SK-N-SH treated with all-trans-retinoic acid at 6 μM for 48 hours (cell line): ENCODE measurements at regions not wholly inside any gene's neighbourhood (a gene's known extent, or its start where the extent isn't known, plus 50 kb on each side); places are given as distances from the start of the nearest gene placed in this dataset.

Source experiments
- ATAC-seq: fragments of 200-7000 bp; cut with Tn5 transposase; 3 replicates; pipeline ENCODE4 v1.9.1; 2020; ENCODE audit warnings: mild to moderate bottlenecking, moderate library complexity
- ARNTL ChIP-seq: fragments of 450-650 bp; formaldehyde crosslinking; IDR thresholded peaks from 2 replicates; pipeline ENCODE4 v1.5.0; 2020; ENCODE audit warnings: low read depth, mild to moderate bottlenecking, moderate library complexity, borderline replicate concordance
- BACH2 ChIP-seq: fragments of 250-450 bp; sonication (Bioruptor Pico); IDR thresholded peaks from 2 replicates; pipeline ENCODE4 v1.9.0; 2021; ENCODE audit warnings: mild to moderate bottlenecking, borderline replicate concordance
- CSDC2 ChIP-seq: fragments of 250-450 bp; sonication (Bioruptor Pico); IDR thresholded peaks from 2 replicates; pipeline ENCODE4 v1.5.0; 2020; ENCODE audit warnings: mild to moderate bottlenecking, moderate library complexity
- ESRRG ChIP-seq: fragments of 250-450 bp; sonication (Bioruptor Pico); IDR thresholded peaks from 2 replicates; pipeline ENCODE4 v1.6.1; 2021; ENCODE audit warnings: mild to moderate bottlenecking
- GLIS3 ChIP-seq: fragments of 250-450 bp; sonication (Bioruptor Pico); IDR thresholded peaks from 2 replicates; pipeline ENCODE4 v1.5.0; 2020; ENCODE audit warnings: mild to moderate bottlenecking, moderate library complexity
- ISL1 ChIP-seq: fragments of 250-450 bp; sonication (Bioruptor Pico); IDR thresholded peaks from 2 replicates; pipeline ENCODE4 v2.1.2; 2022; ENCODE audit warnings: mild to moderate bottlenecking, moderate library complexity
- OSR1 ChIP-seq: fragments of 250-450 bp; sonication (Bioruptor Pico); IDR thresholded peaks from 2 replicates; pipeline ENCODE4 v1.8.0; 2022; ENCODE audit warnings: moderate library complexity, mild to moderate bottlenecking, inconsistent platforms
- PATZ1 ChIP-seq: fragments of 250-450 bp; sonication (Bioruptor Pico); IDR thresholded peaks from 2 replicates; pipeline ENCODE4 v1.8.0; 2020; ENCODE audit warnings: mild to moderate bottlenecking, moderate library complexity, borderline replicate concordance
- PPARA ChIP-seq: fragments of 250-450 bp; sonication (Bioruptor Pico); IDR thresholded peaks from 2 replicates; pipeline ENCODE4 v1.5.0; 2020; ENCODE audit warnings: mild to moderate bottlenecking, borderline replicate concordance
- RARB ChIP-seq: fragments of 250-450 bp; sonication (Bioruptor Pico); IDR thresholded peaks from 2 replicates; pipeline ENCODE4 v1.8.0; 2021; ENCODE audit warnings: mild to moderate bottlenecking, moderate library complexity
- SNAI2 ChIP-seq: fragments of 250-450 bp; sonication (Bioruptor Pico); IDR thresholded peaks from 2 replicates; pipeline ENCODE4 v1.5.0; 2020; ENCODE audit warnings: mild to moderate bottlenecking, moderate library complexity
- TCF4 ChIP-seq: fragments of 250-450 bp; sonication (Bioruptor Pico); IDR thresholded peaks from 2 replicates; pipeline ENCODE4 v1.8.0; 2021; ENCODE audit warnings: mild to moderate bottlenecking, moderate library complexity, borderline replicate concordance
- TOX ChIP-seq: fragments of 250-450 bp; sonication (Bioruptor Pico); IDR thresholded peaks from 2 replicates; pipeline ENCODE4 v1.8.0; 2021; ENCODE audit warnings: mild to moderate bottlenecking, moderate library complexity, borderline replicate concordance
- ZC3H10 ChIP-seq: fragments of 250-450 bp; sonication (Bioruptor Pico); IDR thresholded peaks from 2 replicates; pipeline ENCODE4 v1.5.1; 2021; ENCODE audit warnings: mild to moderate bottlenecking, moderate library complexity
- ZFP3 ChIP-seq: fragments of 250-450 bp; sonication (Bioruptor Pico); IDR thresholded peaks from 2 replicates; pipeline ENCODE4 v1.5.0; 2020; ENCODE audit warnings: mild to moderate bottlenecking, moderate library complexity
- ZFP30 ChIP-seq: fragments of 450-650 bp; formaldehyde crosslinking; IDR thresholded peaks from 2 replicates; pipeline ENCODE4 v1.5.0; 2022; ENCODE audit warnings: mild to moderate bottlenecking, moderate library complexity
- ZNF565 ChIP-seq: fragments of 450-650 bp; formaldehyde crosslinking; conservative IDR thresholded peaks from 2 replicates; pipeline ENCODE4 v1.5.0; 2020; ENCODE audit warnings: low read depth, mild to moderate bottlenecking, moderate library complexity
- ZNF70 ChIP-seq: fragments of 450-650 bp; formaldehyde crosslinking; IDR thresholded peaks from 2 replicates; pipeline ENCODE4 v1.5.0; 2020; ENCODE audit warnings: mild to moderate bottlenecking, moderate library complexity
- ZNF8 ChIP-seq: fragments of 450-650 bp; formaldehyde crosslinking; IDR thresholded peaks from 2 replicates; pipeline ENCODE4 v1.5.0; 2020; ENCODE audit warnings: mild to moderate bottlenecking, moderate library complexity
- TF ChIP-seq, protein P1 (sequence below): fragments of 250-450 bp; sonication (Bioruptor Pico); IDR thresholded peaks from 2 replicates; pipeline ENCODE4 v1.5.1; 2021; ENCODE audit warnings: mild to moderate bottlenecking, moderate library complexity
- TF ChIP-seq, protein P2 (sequence below): fragments of 250-450 bp; sonication (Bioruptor Pico); IDR thresholded peaks from 2 replicates; pipeline ENCODE4 v1.8.0; 2021; ENCODE audit warnings: low read depth, mild to moderate bottlenecking, moderate library complexity, borderline replicate concordance
- TF ChIP-seq, protein P3 (sequence below): fragments of 250-450 bp; sonication (Bioruptor Pico); IDR thresholded peaks from 2 replicates; pipeline ENCODE4 v1.5.1; 2020; ENCODE audit warnings: low read depth, mild to moderate bottlenecking, moderate library complexity
- TF ChIP-seq, protein P4 (sequence below): fragments of 250-450 bp; sonication (Bioruptor Pico); IDR thresholded peaks from 2 replicates; pipeline ENCODE4 v1.5.0; 2020; ENCODE audit warnings: mild to moderate bottlenecking, moderate library complexity

GRCh38 chr2:14558335-14558919 is 74.1 kb upstream of the LRATD1 start (continued):
- TF ChIP-seq, protein P1, sequence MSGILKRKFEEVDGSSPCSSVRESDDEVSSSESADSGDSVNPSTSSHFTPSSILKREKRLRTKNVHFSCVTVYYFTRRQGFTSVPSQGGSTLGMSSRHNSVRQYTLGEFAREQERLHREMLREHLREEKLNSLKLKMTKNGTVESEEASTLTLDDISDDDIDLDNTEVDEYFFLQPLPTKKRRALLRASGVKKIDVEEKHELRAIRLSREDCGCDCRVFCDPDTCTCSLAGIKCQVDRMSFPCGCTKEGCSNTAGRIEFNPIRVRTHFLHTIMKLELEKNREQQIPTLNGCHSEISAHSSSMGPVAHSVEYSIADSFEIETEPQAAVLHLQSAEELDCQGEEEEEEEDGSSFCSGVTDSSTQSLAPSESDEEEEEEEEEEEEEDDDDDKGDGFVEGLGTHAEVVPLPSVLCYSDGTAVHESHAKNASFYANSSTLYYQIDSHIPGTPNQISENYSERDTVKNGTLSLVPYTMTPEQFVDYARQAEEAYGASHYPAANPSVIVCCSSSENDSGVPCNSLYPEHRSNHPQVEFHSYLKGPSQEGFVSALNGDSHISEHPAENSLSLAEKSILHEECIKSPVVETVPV (CRISPR knock-in tag): no peak
- TF ChIP-seq TOX (CRISPR knock-in tag) (no peak), PATZ1 (CRISPR knock-in tag) (no peak), OSR1 (no peak), ZFP3 (CRISPR knock-in tag) (no peak), ZNF8 (no peak), ZFP30 (CRISPR knock-in tag) (no peak), ARNTL (no peak), ISL1 (CRISPR knock-in tag) (no peak), PPARA (CRISPR knock-in tag) (no peak), CSDC2 (CRISPR knock-in tag) (no peak), RARB (CRISPR knock-in tag) (no peak)

GRCh38 chr2:14560716-14561115 is 71.8 kb upstream of the LRATD1 start:
- ATAC-seq: no peak
- TF ChIP-seq RARB (CRISPR knock-in tag) (no peak), CSDC2 (CRISPR knock-in tag) (no peak), TOX (CRISPR knock-in tag) (no peak), ARNTL (no peak), BACH2 (CRISPR knock-in tag) (no peak), SNAI2 (CRISPR knock-in tag) (no peak), GLIS3 (CRISPR knock-in tag) (no peak), ZFP3 (CRISPR knock-in tag) (no peak), ZNF70 (CRISPR knock-in tag) (no peak), ZC3H10 (no peak), ZNF565 (CRISPR knock-in tag) (no peak), PATZ1 (CRISPR knock-in tag) (no peak), OSR1 (no peak)
- TF ChIP-seq, protein P2, sequence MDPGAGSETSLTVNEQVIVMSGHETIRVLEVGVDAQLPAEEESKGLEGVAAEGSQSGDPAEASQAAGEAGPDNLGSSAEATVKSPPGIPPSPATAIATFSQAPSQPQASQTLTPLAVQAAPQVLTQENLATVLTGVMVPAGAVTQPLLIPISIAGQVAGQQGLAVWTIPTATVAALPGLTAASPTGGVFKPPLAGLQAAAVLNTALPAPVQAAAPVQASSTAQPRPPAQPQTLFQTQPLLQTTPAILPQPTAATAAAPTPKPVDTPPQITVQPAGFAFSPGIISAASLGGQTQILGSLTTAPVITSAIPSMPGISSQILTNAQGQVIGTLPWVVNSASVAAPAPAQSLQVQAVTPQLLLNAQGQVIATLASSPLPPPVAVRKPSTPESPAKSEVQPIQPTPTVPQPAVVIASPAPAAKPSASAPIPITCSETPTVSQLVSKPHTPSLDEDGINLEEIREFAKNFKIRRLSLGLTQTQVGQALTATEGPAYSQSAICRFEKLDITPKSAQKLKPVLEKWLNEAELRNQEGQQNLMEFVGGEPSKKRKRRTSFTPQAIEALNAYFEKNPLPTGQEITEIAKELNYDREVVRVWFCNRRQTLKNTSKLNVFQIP: no peak

- no peak for ATAC-seq
- TF ChIP-seq ISL1 (CRISPR knock-in tag): no peak
- TF ChIP-seq, protein P3, sequence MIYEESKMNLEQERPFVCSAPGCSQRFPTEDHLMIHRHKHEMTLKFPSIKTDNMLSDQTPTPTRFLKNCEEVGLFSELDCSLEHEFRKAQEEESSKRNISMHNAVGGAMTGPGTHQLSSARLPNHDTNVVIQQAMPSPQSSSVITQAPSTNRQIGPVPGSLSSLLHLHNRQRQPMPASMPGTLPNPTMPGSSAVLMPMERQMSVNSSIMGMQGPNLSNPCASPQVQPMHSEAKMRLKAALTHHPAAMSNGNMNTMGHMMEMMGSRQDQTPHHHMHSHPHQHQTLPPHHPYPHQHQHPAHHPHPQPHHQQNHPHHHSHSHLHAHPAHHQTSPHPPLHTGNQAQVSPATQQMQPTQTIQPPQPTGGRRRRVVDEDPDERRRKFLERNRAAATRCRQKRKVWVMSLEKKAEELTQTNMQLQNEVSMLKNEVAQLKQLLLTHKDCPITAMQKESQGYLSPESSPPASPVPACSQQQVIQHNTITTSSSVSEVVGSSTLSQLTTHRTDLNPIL (CRISPR knock-in tag): no peak
- no peak for TF ChIP-seq CSDC2 (CRISPR knock-in tag)
- TF ChIP-seq, protein P1 (CRISPR knock-in tag): no peak
- no peak for TF ChIP-seq ZFP3 (CRISPR knock-in tag)
- TF ChIP-seq ZNF70 (CRISPR knock-in tag): no peak
- TF ChIP-seq ZFP30 (CRISPR knock-in tag): no peak
- TF ChIP-seq ESRRG (CRISPR knock-in tag): no peak
- no peak for TF ChIP-seq TCF4 (CRISPR knock-in tag)
- no peak for TF ChIP-seq RARB (CRISPR knock-in tag)
- TF ChIP-seq, protein P2: no peak
- no peak for TF ChIP-seq ZNF565 (CRISPR knock-in tag)
- TF ChIP-seq, protein P4, sequence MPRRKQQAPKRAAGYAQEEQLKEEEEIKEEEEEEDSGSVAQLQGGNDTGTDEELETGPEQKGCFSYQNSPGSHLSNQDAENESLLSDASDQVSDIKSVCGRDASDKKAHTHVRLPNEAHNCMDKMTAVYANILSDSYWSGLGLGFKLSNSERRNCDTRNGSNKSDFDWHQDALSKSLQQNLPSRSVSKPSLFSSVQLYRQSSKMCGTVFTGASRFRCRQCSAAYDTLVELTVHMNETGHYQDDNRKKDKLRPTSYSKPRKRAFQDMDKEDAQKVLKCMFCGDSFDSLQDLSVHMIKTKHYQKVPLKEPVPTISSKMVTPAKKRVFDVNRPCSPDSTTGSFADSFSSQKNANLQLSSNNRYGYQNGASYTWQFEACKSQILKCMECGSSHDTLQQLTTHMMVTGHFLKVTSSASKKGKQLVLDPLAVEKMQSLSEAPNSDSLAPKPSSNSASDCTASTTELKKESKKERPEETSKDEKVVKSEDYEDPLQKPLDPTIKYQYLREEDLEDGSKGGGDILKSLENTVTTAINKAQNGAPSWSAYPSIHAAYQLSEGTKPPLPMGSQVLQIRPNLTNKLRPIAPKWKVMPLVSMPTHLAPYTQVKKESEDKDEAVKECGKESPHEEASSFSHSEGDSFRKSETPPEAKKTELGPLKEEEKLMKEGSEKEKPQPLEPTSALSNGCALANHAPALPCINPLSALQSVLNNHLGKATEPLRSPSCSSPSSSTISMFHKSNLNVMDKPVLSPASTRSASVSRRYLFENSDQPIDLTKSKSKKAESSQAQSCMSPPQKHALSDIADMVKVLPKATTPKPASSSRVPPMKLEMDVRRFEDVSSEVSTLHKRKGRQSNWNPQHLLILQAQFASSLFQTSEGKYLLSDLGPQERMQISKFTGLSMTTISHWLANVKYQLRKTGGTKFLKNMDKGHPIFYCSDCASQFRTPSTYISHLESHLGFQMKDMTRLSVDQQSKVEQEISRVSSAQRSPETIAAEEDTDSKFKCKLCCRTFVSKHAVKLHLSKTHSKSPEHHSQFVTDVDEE: no peak
- TF ChIP-seq SNAI2 (CRISPR knock-in tag): no peak
- no peak for TF ChIP-seq BACH2 (CRISPR knock-in tag)
- TF ChIP-seq ZNF8: no peak
These were observed 69.2 kb upstream of the LRATD1 start for GRCh38 chr2:14563324-14563723.
